ENCODE measurements at regions not wholly inside any gene's neighbourhood (a gene's known extent, or its start where the extent isn't known, plus 50 kb on each side); places are given as distances from the start of the nearest gene placed in this dataset.

DNA sequence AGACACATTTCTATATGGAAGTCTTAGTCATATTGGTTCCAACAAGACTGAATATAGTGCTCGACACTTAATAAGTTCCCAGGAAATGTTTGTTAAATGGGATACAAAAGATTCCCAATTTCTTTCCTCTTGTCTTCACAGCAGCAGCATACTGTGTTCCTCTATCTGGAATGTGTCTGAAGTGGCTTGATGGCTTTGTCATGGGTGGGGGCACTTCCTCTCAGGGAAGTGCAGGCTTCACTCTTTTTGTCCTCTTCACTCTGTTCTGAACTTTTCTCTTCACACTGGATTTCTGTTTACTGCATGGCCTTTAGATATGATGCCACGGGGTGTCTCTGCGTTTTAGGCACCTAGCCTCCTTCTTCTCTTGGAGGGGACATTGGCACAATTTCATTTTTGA is 127.7 kb upstream of the C9orf72 start:
- Histone ChIP-seq H3K9ac (ENCODE audit: insufficient read depth in 1 of 2, low read depth in 2 of 2, low read length in 2 of 2) (no peak overlapping the region), H3K27ac (ENCODE audit: extremely low read depth, low read depth, low read length) (no peak overlapping the region), H3K4me3 (no peak overlapping the region), H3K4me1 (replicated peaks in 1 of 2; ENCODE audit: control insufficient read depth in 2 of 2, insufficient read depth in 2 of 2, low read length in 2 of 2) (no peaks in the 10 kb centered on the region), H3K27me3 (ENCODE audit: control insufficient read depth in 2 of 2, insufficient read depth in 2 of 2, low read length in 2 of 2) (no peaks in the 10 kb centered on the region), H2AFZ (ENCODE audit: low read depth, low read length) (no peak overlapping the region), H3K9me3 (replicated peaks; ENCODE audit: control insufficient read depth, insufficient read depth, low read depth, low read length) (no peaks in the 10 kb centered on the region), H4K20me1 (replicated peaks; ENCODE audit: control insufficient read depth, insufficient read depth, low read length) (no peaks in the 10 kb centered on the region), H3K4me2 (ENCODE audit: insufficient read depth, low read length) (no peak overlapping the region), H3K36me3 (ENCODE audit: control insufficient read depth, insufficient read depth, low read length) (no peaks in the 10 kb centered on the region), H3K79me2 (ENCODE audit: control insufficient read depth, insufficient read depth, low read length) (no peaks in the 10 kb centered on the region), H3K9me1 (ENCODE audit: control insufficient read depth, insufficient read depth, low read length) (no peaks in the 10 kb centered on the region)
- in situ Hi-C loops (cut with MboI) (no loop called here), intact Hi-C loops (cut with micrococcal nuclease) (no loop called here)
- FAIRE-seq, result no peak
- ChIA-PET POLR2A (no interaction called here), CTCF (ENCODE audit: low intra/inter-chr PET ratio) (no interaction called here)
- BruUV-seq (replicated peaks), result no TSS peak
- ATAC-seq, result no peak
- WGBS (ENCODE audit: insufficient coverage, low coverage, missing lambda C conversion rate), result 0% methylated on average over 1 of the region's 3 CpGs
- DNase-seq (ENCODE audit: extremely low read depth in 1 of 4, low spot score in 3 of 4), result no peak
- TF ChIP-seq SAFB (IDR thresholded peaks at IDR 0.05; ENCODE audit: borderline replicate concordance, low read depth, low read length), result no peak
- TF ChIP-seq PHF8 (IDR thresholded peaks at IDR 0.05; ENCODE audit: borderline replicate concordance, low read length), result no peak
- TF ChIP-seq ETV5 (CRISPR knock-in tag; IDR thresholded peaks at IDR 0.05; ENCODE audit: low read depth), result no peak
- no peak for TF ChIP-seq CEBPG (CRISPR knock-in tag; IDR thresholded peaks at IDR 0.05)
- TF ChIP-seq CEBPG (tag; conservative IDR thresholded peaks at IDR 0.05 in 1 of 2, IDR thresholded peaks at IDR 0.05 in 1 of 2), result no peak
- no peak for TF ChIP-seq BMI1 (IDR thresholded peaks at IDR 0.05; ENCODE audit: low read length)
- TF ChIP-seq THRAP3 (IDR thresholded peaks at IDR 0.05; ENCODE audit: borderline replicate concordance), result no peak
- TF ChIP-seq POLR2AphosphoS2 (IDR thresholded peaks at IDR 0.05; ENCODE audit: low read length), result no peak
- TF ChIP-seq, protein P1, sequence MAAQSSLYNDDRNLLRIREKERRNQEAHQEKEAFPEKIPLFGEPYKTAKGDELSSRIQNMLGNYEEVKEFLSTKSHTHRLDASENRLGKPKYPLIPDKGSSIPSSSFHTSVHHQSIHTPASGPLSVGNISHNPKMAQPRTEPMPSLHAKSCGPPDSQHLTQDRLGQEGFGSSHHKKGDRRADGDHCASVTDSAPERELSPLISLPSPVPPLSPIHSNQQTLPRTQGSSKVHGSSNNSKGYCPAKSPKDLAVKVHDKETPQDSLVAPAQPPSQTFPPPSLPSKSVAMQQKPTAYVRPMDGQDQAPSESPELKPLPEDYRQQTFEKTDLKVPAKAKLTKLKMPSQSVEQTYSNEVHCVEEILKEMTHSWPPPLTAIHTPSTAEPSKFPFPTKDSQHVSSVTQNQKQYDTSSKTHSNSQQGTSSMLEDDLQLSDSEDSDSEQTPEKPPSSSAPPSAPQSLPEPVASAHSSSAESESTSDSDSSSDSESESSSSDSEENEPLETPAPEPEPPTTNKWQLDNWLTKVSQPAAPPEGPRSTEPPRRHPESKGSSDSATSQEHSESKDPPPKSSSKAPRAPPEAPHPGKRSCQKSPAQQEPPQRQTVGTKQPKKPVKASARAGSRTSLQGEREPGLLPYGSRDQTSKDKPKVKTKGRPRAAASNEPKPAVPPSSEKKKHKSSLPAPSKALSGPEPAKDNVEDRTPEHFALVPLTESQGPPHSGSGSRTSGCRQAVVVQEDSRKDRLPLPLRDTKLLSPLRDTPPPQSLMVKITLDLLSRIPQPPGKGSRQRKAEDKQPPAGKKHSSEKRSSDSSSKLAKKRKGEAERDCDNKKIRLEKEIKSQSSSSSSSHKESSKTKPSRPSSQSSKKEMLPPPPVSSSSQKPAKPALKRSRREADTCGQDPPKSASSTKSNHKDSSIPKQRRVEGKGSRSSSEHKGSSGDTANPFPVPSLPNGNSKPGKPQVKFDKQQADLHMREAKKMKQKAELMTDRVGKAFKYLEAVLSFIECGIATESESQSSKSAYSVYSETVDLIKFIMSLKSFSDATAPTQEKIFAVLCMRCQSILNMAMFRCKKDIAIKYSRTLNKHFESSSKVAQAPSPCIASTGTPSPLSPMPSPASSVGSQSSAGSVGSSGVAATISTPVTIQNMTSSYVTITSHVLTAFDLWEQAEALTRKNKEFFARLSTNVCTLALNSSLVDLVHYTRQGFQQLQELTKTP (IDR thresholded peaks at IDR 0.05; ENCODE audit: low read depth in 1 of 2, partially characterized antibody in 2 of 2), result no peak
- no peak for TF ChIP-seq ZNF253 (CRISPR knock-in tag; conservative IDR thresholded peaks at IDR 0.05)
- TF ChIP-seq ZNF76 (CRISPR knock-in tag; IDR thresholded peaks at IDR 0.05; ENCODE audit: borderline replicate concordance), result no peak
- TF ChIP-seq, protein P2, sequence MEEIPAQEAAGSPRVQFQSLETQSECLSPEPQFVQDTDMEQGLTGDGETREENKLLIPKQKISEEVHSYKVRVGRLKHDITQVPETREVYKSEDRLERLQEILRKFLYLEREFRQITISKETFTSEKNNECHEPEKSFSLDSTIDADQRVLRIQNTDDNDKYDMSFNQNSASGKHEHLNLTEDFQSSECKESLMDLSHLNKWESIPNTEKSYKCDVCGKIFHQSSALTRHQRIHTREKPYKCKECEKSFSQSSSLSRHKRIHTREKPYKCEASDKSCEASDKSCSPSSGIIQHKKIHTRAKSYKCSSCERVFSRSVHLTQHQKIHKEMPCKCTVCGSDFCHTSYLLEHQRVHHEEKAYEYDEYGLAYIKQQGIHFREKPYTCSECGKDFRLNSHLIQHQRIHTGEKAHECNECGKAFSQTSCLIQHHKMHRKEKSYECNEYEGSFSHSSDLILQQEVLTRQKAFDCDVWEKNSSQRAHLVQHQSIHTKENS (CRISPR knock-in tag; IDR thresholded peaks at IDR 0.05), result no peak
- no peak for TF ChIP-seq ZNF766 (CRISPR knock-in tag; conservative IDR thresholded peaks at IDR 0.05)

Measured in K562 (cell line).